ENCODE measurements at regions not wholly inside any gene's neighbourhood (a gene's known extent, or its start where the extent isn't known, plus 50 kb on each side); places are given as distances from the start of the nearest gene placed in this dataset.

DNA sequence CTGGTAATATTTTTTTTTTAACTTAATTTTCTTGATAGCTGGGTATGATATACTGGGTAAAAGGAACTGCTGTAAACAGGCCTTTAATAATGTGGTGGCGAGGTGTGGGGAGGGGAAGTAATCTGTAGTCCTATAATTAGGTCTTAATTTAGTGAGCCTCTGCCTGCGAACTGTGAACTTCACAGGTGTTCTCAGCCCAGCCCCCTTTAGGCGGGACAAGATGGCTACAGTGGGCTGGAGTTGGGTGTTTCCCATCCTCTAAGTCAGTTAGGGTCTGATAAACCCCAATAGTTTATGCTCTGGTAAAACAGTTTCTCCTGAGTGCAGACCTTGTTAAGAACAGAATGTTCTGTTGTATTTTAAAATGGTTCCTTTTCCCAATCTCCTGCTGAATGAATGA lies 97.6 kb upstream of the SERP2 start:
- DNase-seq (ENCODE audit: low read depth in 2 of 2), result no peak

DNA sequence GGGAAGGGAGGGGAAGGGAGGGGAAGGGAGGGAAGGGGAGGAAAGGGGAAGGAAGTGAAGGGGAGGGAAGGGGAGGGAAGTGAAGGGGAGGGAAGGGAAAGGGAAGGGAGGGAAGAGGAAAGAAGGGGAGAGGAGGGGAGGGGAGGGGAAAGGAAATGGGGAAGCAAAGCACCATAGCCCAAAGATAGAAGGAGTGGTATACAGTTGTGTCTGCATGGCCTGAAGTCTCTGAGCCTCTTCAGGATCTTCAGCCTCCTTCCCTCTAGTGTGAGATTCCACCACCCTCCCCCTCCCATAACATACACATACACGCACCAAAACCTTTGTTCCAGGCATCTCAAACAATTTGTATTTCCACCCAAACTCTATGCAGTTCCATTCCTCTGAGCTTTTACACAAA lies 96.2 kb upstream of the SERP2 start:
- DNase-seq (ENCODE audit: low read depth in 2 of 2), result no peak

- no peak for DNase-seq (ENCODE audit: low read depth in 2 of 2)
Measured at GRCh38 chr13:44278166-44278565, 95.5 kb upstream of the SERP2 start.

DNA sequence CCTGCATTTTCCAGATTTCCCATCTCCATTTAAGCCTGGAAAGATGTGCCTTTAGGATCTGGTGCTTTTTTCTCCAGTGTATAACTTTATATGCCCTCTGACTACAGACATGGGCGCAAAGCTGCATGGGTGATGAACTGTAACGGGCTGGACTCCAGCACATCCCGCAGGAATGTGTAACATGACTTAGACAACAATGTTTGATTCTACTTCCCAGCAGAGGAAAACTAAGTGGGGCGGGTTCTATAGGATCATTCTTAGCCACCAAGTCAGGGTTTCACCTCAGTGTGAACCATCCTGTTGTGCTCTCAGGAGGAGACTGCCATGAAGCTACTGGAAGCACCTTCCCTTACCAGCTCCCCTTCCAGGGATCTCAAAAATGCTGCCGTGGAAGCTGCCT lies 93.2 kb upstream of the SERP2 start:
- DNase-seq (ENCODE audit: low read depth in 2 of 2), result no peak

DNA sequence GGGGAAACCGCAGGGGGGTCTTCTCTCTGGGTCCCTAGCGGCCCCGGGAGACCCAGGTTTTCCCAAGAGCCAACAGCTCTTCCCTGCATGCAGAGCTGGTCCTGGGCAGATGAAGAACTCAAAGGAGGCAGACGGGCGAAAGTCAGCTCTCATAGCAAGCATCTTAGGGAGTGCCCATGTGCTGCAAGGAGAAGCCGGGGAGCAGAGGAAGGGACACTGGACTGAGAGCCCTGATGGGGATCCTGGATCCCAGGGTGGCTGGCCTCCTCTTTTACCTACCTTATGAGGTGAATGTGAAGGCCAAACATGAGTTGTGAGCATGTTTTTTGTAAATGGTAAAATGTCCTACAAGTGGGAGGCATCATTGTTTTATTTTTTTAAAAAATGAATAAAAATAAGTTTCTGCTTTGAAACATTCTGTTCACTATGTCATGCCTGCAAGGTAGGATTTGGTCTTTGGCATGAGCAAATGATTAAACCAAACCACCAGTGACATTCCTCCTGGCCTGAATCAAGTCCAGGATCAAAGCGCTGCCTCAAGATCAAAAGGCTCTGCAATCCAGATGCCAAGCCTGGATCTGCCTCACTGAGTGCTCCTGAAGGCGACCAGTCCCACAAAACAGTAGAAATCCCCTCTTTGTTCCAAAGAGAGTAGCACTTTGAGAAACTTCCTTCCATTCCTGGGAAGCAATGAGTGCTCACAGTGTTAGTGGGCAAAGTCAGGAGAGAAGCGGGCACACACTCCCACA lies 92.2 kb upstream of the SERP2 start:
- DNase-seq (ENCODE audit: low read depth in 2 of 2), result no peak

- DNase-seq (ENCODE audit: low read depth in 2 of 2), result no peak
Measured at GRCh38 chr13:44283600-44283999, 90.0 kb upstream of the SERP2 start.

- no peak for DNase-seq (ENCODE audit: low read depth in 2 of 2)
Measured at GRCh38 chr13:44287958-44288357, 85.7 kb upstream of the SERP2 start.

- DNase-seq (ENCODE audit: low read depth in 2 of 2), result no peak
Measured at GRCh38 chr13:44292545-44292944, 81.1 kb upstream of the SERP2 start.

DNA sequence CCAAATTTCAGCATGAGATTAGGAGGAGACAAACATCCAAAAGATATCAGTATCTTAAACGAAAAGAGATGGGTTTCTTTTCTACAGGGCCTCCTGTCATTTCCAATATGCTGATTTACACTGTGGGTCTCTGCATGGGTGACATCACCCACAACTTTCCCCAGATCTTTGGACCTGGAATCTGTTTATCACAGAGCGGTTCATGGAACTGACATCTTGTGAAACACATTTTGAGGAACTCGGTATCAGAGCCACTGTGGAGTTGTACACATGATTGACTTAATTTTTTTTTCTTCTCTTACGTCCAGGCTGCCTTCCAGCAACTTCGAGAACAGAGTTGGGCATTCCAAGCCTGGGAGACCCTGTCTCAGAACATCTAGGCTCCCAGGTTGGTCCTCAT lies 80.2 kb upstream of the SERP2 start:
- DNase-seq (ENCODE audit: low read depth in 2 of 2), result no peak

GRCh38 chr13:44293908-44294735 lies 79.5 kb upstream of the SERP2 start:
- no peak for DNase-seq (ENCODE audit: low read depth in 2 of 2)

DNA sequence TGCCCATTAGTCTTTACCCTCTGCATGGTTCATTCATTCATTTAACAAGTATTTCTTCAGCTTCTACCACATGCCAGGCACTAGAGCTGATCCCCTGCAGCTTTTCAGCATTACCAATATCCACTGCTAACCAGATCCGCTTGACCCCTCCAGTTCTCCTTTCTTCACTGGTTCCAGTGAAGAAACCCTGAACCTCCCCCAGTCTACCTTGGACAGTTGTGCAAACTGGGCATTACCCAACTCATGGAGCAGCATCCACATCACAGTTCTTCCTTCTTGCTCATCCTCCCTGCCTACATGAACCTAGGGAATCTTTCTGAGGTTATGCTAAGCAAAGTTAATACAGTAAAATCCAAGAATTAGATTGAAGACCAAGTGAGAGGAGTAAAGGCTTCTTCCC lies 78.7 kb upstream of the SERP2 start:
- DNase-seq (ENCODE audit: low read depth in 2 of 2), result no peak

DNA sequence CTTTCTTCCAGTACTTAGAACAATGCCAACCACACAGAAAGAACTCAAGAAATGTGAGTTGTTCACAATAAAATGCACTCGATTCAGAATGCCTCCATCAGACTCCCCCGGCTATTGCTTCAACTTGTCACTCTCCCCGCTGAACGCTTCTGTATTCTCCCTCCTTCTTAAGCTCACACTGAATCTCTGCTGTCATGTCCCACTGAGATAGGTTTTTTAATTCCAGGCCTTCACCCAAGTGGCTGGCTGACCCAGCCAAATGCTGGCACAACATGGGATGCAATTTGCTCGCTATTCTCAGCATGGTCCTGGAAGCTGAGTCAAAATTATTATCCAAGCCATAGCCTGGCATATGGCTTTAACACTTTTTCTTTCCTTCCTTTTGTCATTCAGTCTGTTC lies 76.8 kb upstream of the SERP2 start:
- no peak for DNase-seq (ENCODE audit: low read depth in 2 of 2)

GRCh38 chr13:44298314-44298713 lies 75.3 kb upstream of the SERP2 start:
- no peak for DNase-seq (ENCODE audit: low read depth in 2 of 2)

- no peak for DNase-seq (ENCODE audit: low read depth in 2 of 2)
Measured at GRCh38 chr13:44299152-44299943, 74.3 kb upstream of the SERP2 start.

DNA sequence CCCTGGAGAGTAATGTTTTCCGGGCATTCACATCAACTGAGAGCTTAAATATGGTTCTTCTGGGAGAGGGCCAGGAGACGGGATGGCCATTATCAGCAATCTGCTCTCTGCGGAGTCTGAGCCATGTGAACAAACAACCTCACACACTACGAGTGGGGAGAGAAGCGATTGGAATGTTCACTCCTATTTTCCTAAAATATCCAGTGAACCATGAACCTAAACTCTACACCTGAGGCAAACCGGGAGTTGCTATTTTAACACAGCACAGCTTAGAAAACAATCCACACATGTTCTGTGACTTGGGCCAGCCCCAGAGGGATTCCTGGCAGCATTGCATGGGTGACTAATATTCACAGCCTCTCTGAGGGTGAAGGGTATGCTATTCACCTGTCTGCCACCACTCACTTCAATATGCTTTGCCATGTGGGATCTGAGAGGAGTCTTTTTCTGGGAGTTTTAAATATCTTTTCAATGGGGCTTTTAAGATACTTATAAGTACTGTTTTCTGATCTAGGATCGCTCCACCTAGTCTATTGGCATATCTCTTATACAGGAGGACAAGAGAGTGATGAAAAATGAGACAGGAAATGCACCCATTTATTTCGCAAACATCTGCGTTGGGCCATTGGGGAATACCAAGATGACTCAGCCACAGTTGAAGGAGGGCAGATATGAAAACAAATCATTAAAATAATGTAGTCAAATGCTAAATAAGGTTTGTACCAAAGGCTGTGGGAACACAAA lies 72.6 kb upstream of the SERP2 start:
- no peak for DNase-seq (ENCODE audit: low read depth in 2 of 2)

GRCh38 chr13:44301639-44302015 lies 72.0 kb upstream of the SERP2 start:
- no peak for DNase-seq (ENCODE audit: low read depth in 2 of 2)

DNA sequence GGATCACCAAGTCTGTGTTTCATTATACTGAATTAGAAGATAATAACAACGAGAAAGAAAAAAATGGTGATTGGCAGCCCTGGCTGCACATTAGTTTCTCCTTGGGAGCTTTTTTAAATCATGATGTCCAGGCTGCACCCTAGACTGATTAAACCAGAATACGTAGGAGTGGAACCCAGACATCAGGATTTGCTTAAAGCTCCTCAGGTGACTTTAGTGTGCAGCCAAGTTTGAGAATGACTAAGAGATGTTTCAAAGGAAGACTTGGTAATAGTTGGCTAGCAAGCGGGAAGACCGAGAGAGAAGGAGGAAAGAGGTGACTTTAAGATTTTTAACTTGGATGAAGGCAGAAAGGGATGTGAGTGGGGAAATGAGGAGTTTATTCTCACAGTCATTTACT lies 71.4 kb upstream of the SERP2 start:
- DNase-seq (ENCODE audit: low read depth in 2 of 2), result no peak

- DNase-seq (ENCODE audit: low read depth in 2 of 2), result no peak
Measured at GRCh38 chr13:44302940-44303575, 70.6 kb upstream of the SERP2 start.

DNA sequence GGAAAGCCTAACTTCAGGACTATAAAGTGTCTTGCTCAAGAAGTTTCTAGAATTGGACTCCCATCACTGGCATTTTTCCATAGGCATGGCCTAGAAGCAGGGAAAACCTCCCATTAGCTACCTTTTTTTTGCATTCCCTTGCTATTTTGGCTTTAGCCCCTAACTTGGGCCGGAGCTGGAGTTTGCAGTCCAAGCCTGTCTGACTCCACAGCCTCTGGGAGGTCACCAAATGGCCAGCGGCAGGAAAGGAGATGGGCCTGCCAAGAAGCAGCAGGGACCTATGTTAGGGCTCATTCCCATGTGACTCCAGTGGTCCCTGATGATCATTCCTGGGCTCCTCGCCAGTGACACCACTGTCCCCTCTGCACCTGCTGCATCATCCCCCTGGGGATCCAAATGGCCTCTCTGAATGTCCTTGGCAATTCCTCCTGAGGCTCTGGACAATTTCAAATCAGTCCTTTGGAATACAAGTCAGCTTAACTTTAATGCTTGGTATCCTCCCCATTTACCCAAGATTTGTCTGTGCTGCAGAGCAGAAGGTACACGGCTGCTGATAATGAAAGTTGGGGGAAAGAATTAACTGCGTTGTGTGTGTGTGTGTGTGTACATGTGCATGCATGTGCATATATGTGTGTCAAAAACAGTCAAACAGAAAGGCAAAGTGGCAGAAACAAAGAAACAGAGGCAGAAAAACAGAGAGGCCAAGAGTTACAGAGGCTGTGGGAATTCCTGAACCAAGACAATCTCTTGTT lies 69.8 kb upstream of the SERP2 start:
- DNase-seq (ENCODE audit: low read depth in 2 of 2), result no peak

GRCh38 chr13:44304433-44304725 lies 69.2 kb upstream of the SERP2 start:
- no peak for DNase-seq (ENCODE audit: low read depth in 2 of 2)

DNA sequence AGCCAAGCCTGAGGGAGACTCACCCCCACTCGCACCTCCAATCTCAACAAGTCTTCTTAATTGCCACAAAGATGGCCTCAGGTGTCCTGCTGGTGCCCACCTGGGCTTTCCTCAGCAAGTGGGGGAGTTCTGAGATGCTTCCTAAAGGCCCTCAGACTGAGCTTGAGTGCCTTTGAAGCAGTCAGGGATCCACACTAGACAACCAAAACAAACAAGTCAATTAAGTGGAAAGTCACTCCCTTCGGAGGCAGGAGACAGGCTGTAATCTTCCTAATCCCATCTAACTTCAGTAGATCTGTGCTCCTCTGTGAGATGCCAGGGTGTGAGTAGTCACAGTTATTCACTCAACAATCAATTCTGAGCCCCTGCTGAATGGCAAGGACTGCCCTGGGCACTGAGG lies 68.3 kb upstream of the SERP2 start:
- DNase-seq (ENCODE audit: low read depth in 2 of 2), result no peak
